A673 (cell line): ENCODE measurements at regions not wholly inside any gene's neighbourhood (a gene's known extent, or its start where the extent isn't known, plus 50 kb on each side); places are given as distances from the start of the nearest gene placed in this dataset.

Experiments used
- EZH2 ChIP-seq: fragments of 200-600 bp; sonication (generic); IDR thresholded peaks from 2 replicates; pipeline ENCODE4 v1.6.1; 2017; ENCODE audit warnings: borderline replicate concordance, low read depth, mild to moderate bottlenecking, mixed read lengths, antibody characterized with exemption, low read length; ENCODE audit not compliant: poor library complexity, severe bottlenecking
- TF ChIP-seq, protein P1 (sequence below): fragments of 300-800, 200-600 bp; sonication (generic); conservative IDR thresholded peaks from 2 replicates; pipeline ENCODE4 v1.5.1; 2017; ENCODE audit warnings: low read depth, mild to moderate bottlenecking, antibody characterized with exemption, low read length, moderate library complexity, mixed read lengths

DNA sequence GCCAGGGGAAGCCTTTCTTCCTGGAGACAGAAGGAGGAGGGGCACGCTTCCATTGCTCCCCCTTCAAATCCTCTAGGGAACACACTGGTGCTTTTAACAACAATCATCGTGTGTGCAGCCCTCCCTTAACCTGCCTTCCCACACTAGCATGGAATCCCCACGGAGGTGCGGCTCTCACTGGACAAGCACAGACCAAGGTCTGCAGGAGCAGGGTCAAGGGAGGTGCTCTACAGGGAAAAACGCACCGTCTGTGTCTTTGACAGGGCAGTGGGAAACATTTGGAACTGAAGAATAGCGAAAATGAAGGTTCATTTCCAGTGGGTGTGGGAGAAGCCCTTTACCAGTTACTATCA lies 527.1 kb downstream of the QKI start:
- TF ChIP-seq, protein P1, sequence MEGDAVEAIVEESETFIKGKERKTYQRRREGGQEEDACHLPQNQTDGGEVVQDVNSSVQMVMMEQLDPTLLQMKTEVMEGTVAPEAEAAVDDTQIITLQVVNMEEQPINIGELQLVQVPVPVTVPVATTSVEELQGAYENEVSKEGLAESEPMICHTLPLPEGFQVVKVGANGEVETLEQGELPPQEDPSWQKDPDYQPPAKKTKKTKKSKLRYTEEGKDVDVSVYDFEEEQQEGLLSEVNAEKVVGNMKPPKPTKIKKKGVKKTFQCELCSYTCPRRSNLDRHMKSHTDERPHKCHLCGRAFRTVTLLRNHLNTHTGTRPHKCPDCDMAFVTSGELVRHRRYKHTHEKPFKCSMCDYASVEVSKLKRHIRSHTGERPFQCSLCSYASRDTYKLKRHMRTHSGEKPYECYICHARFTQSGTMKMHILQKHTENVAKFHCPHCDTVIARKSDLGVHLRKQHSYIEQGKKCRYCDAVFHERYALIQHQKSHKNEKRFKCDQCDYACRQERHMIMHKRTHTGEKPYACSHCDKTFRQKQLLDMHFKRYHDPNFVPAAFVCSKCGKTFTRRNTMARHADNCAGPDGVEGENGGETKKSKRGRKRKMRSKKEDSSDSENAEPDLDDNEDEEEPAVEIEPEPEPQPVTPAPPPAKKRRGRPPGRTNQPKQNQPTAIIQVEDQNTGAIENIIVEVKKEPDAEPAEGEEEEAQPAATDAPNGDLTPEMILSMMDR, result no peak
- TF ChIP-seq EZH2, result no peak
